Stimulated activated memory B cell treated with anti-CD40 and anti-IgM and Interleukin-4, amounts not matched to agents 10 μg/mL and 1 μg/mL and 100 μg/mL, for 72 hours (primary cell): ENCODE measurements at regions not wholly inside any gene's neighbourhood (a gene's known extent, or its start where the extent isn't known, plus 50 kb on each side); places are given as distances from the start of the nearest gene placed in this dataset.

Experiments
- ATAC-seq: fragments of 150-1000 bp; cut with Tn5 transposase; 2 replicates; pipeline ENCODE4 v1.10.0; 2021
- H3K27ac Mint-ChIP-seq: one replicate; pipeline ENCODE4 v1.8.0; 2022; ENCODE audit warnings: mild to moderate bottlenecking, mixed read lengths
- H3K27me3 Mint-ChIP-seq: one replicate; pipeline ENCODE4 v1.8.0; 2022; ENCODE audit warnings: mixed read lengths
- H3K36me3 Mint-ChIP-seq: one replicate; pipeline ENCODE4 v1.8.0; 2022; ENCODE audit warnings: mixed read lengths
- H3K4me1 Mint-ChIP-seq: one replicate; pipeline ENCODE4 v1.8.0; 2022; ENCODE audit warnings: mixed read lengths
- H3K4me3 Mint-ChIP-seq: one replicate; pipeline ENCODE4 v1.8.0; 2022; ENCODE audit warnings: mild to moderate bottlenecking, moderate library complexity, mixed read lengths
- H3K9me3 Mint-ChIP-seq: one replicate; pipeline ENCODE4 v1.8.0; 2022; ENCODE audit warnings: mixed read lengths

GRCh38 chr18:65329010-65329409 lies 421.8 kb upstream of the CDH7 start:
- Mint-ChIP-seq H3K27me3 (no peaks in the 10 kb centered on the region), H3K27ac (no peak overlapping the region), H3K4me3 (no peak overlapping the region), H3K4me1 (no peaks in the 10 kb centered on the region), H3K9me3 (no peaks in the 10 kb centered on the region), H3K36me3 (no peaks in the 10 kb centered on the region)
- no peak for ATAC-seq

GRCh38 chr18:65326805-65327204 lies 424.0 kb upstream of the CDH7 start:
- H3K27ac Mint-ChIP-seq = no peak overlapping the region
- no peaks in the 10 kb centered on the region for H3K27me3 Mint-ChIP-seq
- H3K9me3 Mint-ChIP-seq = peaks cover under 1% of the 10 kb centered on the region
- no peak overlapping the region for H3K4me3 Mint-ChIP-seq
- no peaks in the 10 kb centered on the region for H3K4me1 Mint-ChIP-seq
- H3K36me3 Mint-ChIP-seq = no peaks in the 10 kb centered on the region
- no peak for ATAC-seq

GRCh38 chr18:65322895-65323294 lies 427.9 kb upstream of the CDH7 start:
- Mint-ChIP-seq H3K4me3 (no peak overlapping the region), H3K27ac (no peak overlapping the region), H3K9me3 (peaks cover 2% of the 10 kb centered on the region), H3K4me1 (no peaks in the 10 kb centered on the region), H3K27me3 (no peaks in the 10 kb centered on the region), H3K36me3 (no peaks in the 10 kb centered on the region)
- ATAC-seq = no peak

GRCh38 chr18:65298422-65298821 lies 452.4 kb upstream of the CDH7 start:
- no peaks in the 10 kb centered on the region for H3K9me3 Mint-ChIP-seq
- no peak overlapping the region for H3K27ac Mint-ChIP-seq
- H3K4me1 Mint-ChIP-seq = no peaks in the 10 kb centered on the region
- no peaks in the 10 kb centered on the region for H3K36me3 Mint-ChIP-seq
- H3K27me3 Mint-ChIP-seq = no peaks in the 10 kb centered on the region
- H3K4me3 Mint-ChIP-seq = no peak overlapping the region
- ATAC-seq = no peak

GRCh38 chr18:65288908-65289307 lies 461.9 kb upstream of the CDH7 start:
- no peak for ATAC-seq
- Mint-ChIP-seq H3K36me3 (no peaks in the 10 kb centered on the region), H3K9me3 (peaks cover 3% of the 10 kb centered on the region), H3K27ac (no peak overlapping the region), H3K27me3 (no peaks in the 10 kb centered on the region), H3K4me1 (no peaks in the 10 kb centered on the region), H3K4me3 (no peak overlapping the region)

GRCh38 chr18:65287652-65288051 lies 463.2 kb upstream of the CDH7 start:
- ATAC-seq = no peak
- Mint-ChIP-seq H3K4me3 (no peak overlapping the region), H3K4me1 (no peaks in the 10 kb centered on the region), H3K36me3 (no peaks in the 10 kb centered on the region), H3K27me3 (no peaks in the 10 kb centered on the region), H3K9me3 (peaks cover 3% of the 10 kb centered on the region), H3K27ac (no peak overlapping the region)

- Mint-ChIP-seq H3K36me3 (no peaks in the 10 kb centered on the region), H3K27me3 (no peaks in the 10 kb centered on the region), H3K4me1 (no peaks in the 10 kb centered on the region), H3K9me3 (peaks cover 5% of the 10 kb centered on the region), H3K27ac (no peak overlapping the region), H3K4me3 (no peak overlapping the region)
- no peak for ATAC-seq
These were observed 468.7 kb upstream of the CDH7 start for GRCh38 chr18:65282096-65282495.

- Mint-ChIP-seq H3K4me1 (no peaks in the 10 kb centered on the region), H3K27me3 (no peaks in the 10 kb centered on the region), H3K9me3 (peaks cover 5% of the 10 kb centered on the region), H3K36me3 (no peaks in the 10 kb centered on the region), H3K27ac (no peak overlapping the region), H3K4me3 (no peak overlapping the region)
- no peak for ATAC-seq
These were observed 471.0 kb upstream of the CDH7 start for GRCh38 chr18:65279668-65280305.

GRCh38 chr18:65278939-65279667 lies 471.7 kb upstream of the CDH7 start:
- Mint-ChIP-seq H3K27ac (no peak overlapping the region), H3K4me3 (no peak overlapping the region), H3K36me3 (no peaks in the 10 kb centered on the region), H3K27me3 (no peaks in the 10 kb centered on the region), H3K4me1 (no peaks in the 10 kb centered on the region), H3K9me3 (peaks cover 3% of the 10 kb centered on the region)
- no peak for ATAC-seq

- H3K4me1 Mint-ChIP-seq = no peaks in the 10 kb centered on the region
- H3K27ac Mint-ChIP-seq = no peak overlapping the region
- ATAC-seq = no peak
- H3K36me3 Mint-ChIP-seq = no peaks in the 10 kb centered on the region
- no peaks in the 10 kb centered on the region for H3K9me3 Mint-ChIP-seq
- H3K4me3 Mint-ChIP-seq = no peak overlapping the region
- no peaks in the 10 kb centered on the region for H3K27me3 Mint-ChIP-seq
These were observed 481.4 kb upstream of the CDH7 start for GRCh38 chr18:65269375-65269774.

- H3K27me3 Mint-ChIP-seq = no peaks in the 10 kb centered on the region
- no peaks in the 10 kb centered on the region for H3K36me3 Mint-ChIP-seq
- ATAC-seq = no peak
- no peak overlapping the region for H3K4me3 Mint-ChIP-seq
- no peaks in the 10 kb centered on the region for H3K9me3 Mint-ChIP-seq
- no peaks in the 10 kb centered on the region for H3K4me1 Mint-ChIP-seq
- no peak overlapping the region for H3K27ac Mint-ChIP-seq
These were observed 485.1 kb upstream of the CDH7 start for GRCh38 chr18:65265761-65266160.

GRCh38 chr18:65260030-65260429 lies 490.8 kb upstream of the CDH7 start:
- no peaks in the 10 kb centered on the region for H3K27me3 Mint-ChIP-seq
- no peaks in the 10 kb centered on the region for H3K36me3 Mint-ChIP-seq
- H3K9me3 Mint-ChIP-seq = no peaks in the 10 kb centered on the region
- ATAC-seq = no peak
- H3K27ac Mint-ChIP-seq = no peak overlapping the region
- H3K4me1 Mint-ChIP-seq = no peaks in the 10 kb centered on the region
- H3K4me3 Mint-ChIP-seq = no peak overlapping the region

GRCh38 chr18:65259403-65259802 lies 491.4 kb upstream of the CDH7 start:
- Mint-ChIP-seq H3K27me3 (no peaks in the 10 kb centered on the region), H3K4me3 (no peak overlapping the region), H3K4me1 (no peaks in the 10 kb centered on the region), H3K9me3 (no peaks in the 10 kb centered on the region), H3K36me3 (no peaks in the 10 kb centered on the region), H3K27ac (no peak overlapping the region)
- ATAC-seq = no peak

- no peaks in the 10 kb centered on the region for H3K36me3 Mint-ChIP-seq
- no peak for ATAC-seq
- no peak overlapping the region for H3K27ac Mint-ChIP-seq
- no peaks in the 10 kb centered on the region for H3K27me3 Mint-ChIP-seq
- no peaks in the 10 kb centered on the region for H3K9me3 Mint-ChIP-seq
- no peaks in the 10 kb centered on the region for H3K4me1 Mint-ChIP-seq
- no peak overlapping the region for H3K4me3 Mint-ChIP-seq
These were observed 493.7 kb upstream of the CDH7 start for GRCh38 chr18:65257149-65257548.

- Mint-ChIP-seq H3K27ac (no peak overlapping the region), H3K4me3 (no peak overlapping the region), H3K27me3 (no peaks in the 10 kb centered on the region), H3K36me3 (no peaks in the 10 kb centered on the region), H3K9me3 (no peaks in the 10 kb centered on the region), H3K4me1 (no peaks in the 10 kb centered on the region)
- ATAC-seq = no peak
These were observed 495.4 kb upstream of the CDH7 start for GRCh38 chr18:65255417-65255816.

- Mint-ChIP-seq H3K9me3 (no peaks in the 10 kb centered on the region), H3K27ac (no peak overlapping the region), H3K27me3 (no peaks in the 10 kb centered on the region), H3K36me3 (no peaks in the 10 kb centered on the region), H3K4me1 (no peaks in the 10 kb centered on the region), H3K4me3 (no peak overlapping the region)
- ATAC-seq = no peak
These were observed 511.0 kb upstream of the CDH7 start for GRCh38 chr18:65239787-65240186.
